Endodermal cell (in vitro differentiated cells): ENCODE measurements at regions not wholly inside any gene's neighbourhood (a gene's known extent, or its start where the extent isn't known, plus 50 kb on each side); places are given as distances from the start of the nearest gene placed in this dataset.

Source experiments
- DNase-seq: peaks from one replicate; pipeline ENCODE4 v3.0.0-alpha.2; 2017
- H3K27ac ChIP-seq: 2 replicates; pipeline ENCODE4 v1.5.1; 2013; ENCODE audit warnings: mild to moderate bottlenecking, low read depth, low read length, moderate library complexity
- H3K27me3 ChIP-seq: 2 replicates; pipeline ENCODE4 v1.6.1; 2013; ENCODE audit warnings: mild to moderate bottlenecking, low read length, moderate library complexity; ENCODE audit not compliant: insufficient read depth, control insufficient read depth, poor library complexity, severe bottlenecking
- H3K36me3 ChIP-seq: 2 replicates; pipeline ENCODE4 v1.7.0; 2013; ENCODE audit warnings: mild to moderate bottlenecking, low read length, moderate library complexity; ENCODE audit not compliant: control insufficient read depth, insufficient read depth
- H3K4me1 ChIP-seq: one replicate; pipeline ENCODE4 v1.7.0; 2013; ENCODE audit warnings: low read length; ENCODE audit not compliant: control insufficient read depth, insufficient read depth
- H3K4me3 ChIP-seq: 2 replicates; pipeline ENCODE4 v1.5.1; 2013; ENCODE audit warnings: mild to moderate bottlenecking, low read length, moderate library complexity
- H3K9ac ChIP-seq: 2 replicates; pipeline ENCODE4 v1.6.1; 2013; ENCODE audit warnings: mild to moderate bottlenecking, low read length, moderate library complexity; ENCODE audit not compliant: poor library complexity, severe bottlenecking; ENCODE audit errors: extremely low read depth
- H3K9me3 ChIP-seq: 2 replicates; pipeline ENCODE4 v1.6.1; 2013; ENCODE audit warnings: mild to moderate bottlenecking, low read length, moderate library complexity; ENCODE audit not compliant: control insufficient read depth
- H3K27ac Mint-ChIP-seq: 2 replicates; pipeline ENCODE4 v1.8.0; 2020; ENCODE audit warnings: mixed read lengths
- H3K27me3 Mint-ChIP-seq: 2 replicates; pipeline ENCODE4 v1.8.0; 2021; ENCODE audit warnings: mild to moderate bottlenecking, mixed read lengths; ENCODE audit not compliant: insufficient read depth
- H3K36me3 Mint-ChIP-seq: 2 replicates; pipeline ENCODE4 v1.8.0; 2020; ENCODE audit warnings: low read depth, mixed read lengths
- H3K4me1 Mint-ChIP-seq: 2 replicates; pipeline ENCODE4 v1.8.0; 2020; ENCODE audit warnings: mixed read lengths
- H3K4me3 Mint-ChIP-seq: 2 replicates; pipeline ENCODE4 v1.8.0; 2020; ENCODE audit warnings: mild to moderate bottlenecking, moderate library complexity, mixed read lengths
- H3K9me3 Mint-ChIP-seq: 2 replicates; pipeline ENCODE4 v1.8.0; 2020; ENCODE audit warnings: mild to moderate bottlenecking, mixed read lengths
- WGBS, 2 experiments: methylation state at CpG; one replicate each; pipeline versions ENCODE4 v1.1.5 to v1.1.7; 2013; ENCODE audit warnings: missing lambda C conversion rate in 2 of 2, mixed read lengths in 1 of 2; ENCODE audit not compliant: insufficient coverage in 1 of 2, insufficient read length in 1 of 2; 5-methylcytosine and 5-hydroxymethylcytosine counted together
- TF ChIP-seq, protein P1 (sequence below): fragments of 200-600 bp; sonication (generic); conservative IDR thresholded peaks from 2 replicates; pipeline ENCODE4 v1.5.0; 2021; ENCODE audit warnings: antibody characterized with exemption, mild to moderate bottlenecking

DNA sequence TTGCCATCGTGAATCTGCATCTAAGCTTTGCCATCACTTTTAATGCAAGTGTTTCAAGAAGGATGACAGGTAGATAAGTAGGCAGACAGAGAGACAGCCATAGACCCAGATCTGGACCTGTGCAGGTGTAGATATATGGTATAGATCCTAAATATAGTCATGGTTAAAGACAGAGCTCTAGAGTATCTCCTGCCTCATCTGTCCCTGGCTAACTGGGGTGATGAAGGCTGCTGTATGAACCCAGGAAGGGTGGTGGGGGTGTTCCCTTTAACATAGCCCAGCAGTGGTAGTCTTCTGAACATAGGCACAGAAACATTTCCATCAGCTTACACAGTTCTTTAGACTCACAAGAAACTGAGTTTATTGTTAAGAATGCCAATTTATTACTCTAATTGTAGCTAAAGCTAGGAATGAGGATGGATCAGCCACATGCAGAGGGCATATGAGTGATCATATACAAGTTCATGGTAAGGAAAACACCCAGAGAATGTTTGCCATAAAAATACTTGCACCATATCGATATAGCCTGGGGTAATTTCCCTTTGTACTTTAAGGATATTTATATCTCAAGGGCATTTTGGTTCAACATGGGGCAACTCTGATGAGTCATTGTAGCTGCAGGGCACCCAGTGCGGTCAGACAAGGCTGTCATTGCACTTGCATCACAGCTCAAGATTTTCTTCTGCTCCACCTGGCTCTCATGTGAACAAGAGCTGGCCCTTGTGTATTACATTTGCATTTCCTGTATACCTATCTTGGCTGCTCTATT lies 587.2 kb downstream of the EPM2A start:
- no peak overlapping the region for H3K4me3 ChIP-seq
- no peaks in the 10 kb centered on the region for H3K36me3 Mint-ChIP-seq
- H3K4me3 Mint-ChIP-seq, result no peak overlapping the region
- H3K4me1 Mint-ChIP-seq, result peaks cover 6% of the 10 kb centered on the region
- no peak overlapping the region for H3K9ac ChIP-seq
- H3K27ac Mint-ChIP-seq, result no peak overlapping the region
- no peaks in the 10 kb centered on the region for H3K4me1 ChIP-seq
- H3K27me3 ChIP-seq, result no peaks in the 10 kb centered on the region
- no peak for DNase-seq
- H3K27ac ChIP-seq, result no peak overlapping the region
- 87 to 93% methylated on average over 3 of the region's 3 CpGs for WGBS, 2 experiments
- TF ChIP-seq, protein P1, sequence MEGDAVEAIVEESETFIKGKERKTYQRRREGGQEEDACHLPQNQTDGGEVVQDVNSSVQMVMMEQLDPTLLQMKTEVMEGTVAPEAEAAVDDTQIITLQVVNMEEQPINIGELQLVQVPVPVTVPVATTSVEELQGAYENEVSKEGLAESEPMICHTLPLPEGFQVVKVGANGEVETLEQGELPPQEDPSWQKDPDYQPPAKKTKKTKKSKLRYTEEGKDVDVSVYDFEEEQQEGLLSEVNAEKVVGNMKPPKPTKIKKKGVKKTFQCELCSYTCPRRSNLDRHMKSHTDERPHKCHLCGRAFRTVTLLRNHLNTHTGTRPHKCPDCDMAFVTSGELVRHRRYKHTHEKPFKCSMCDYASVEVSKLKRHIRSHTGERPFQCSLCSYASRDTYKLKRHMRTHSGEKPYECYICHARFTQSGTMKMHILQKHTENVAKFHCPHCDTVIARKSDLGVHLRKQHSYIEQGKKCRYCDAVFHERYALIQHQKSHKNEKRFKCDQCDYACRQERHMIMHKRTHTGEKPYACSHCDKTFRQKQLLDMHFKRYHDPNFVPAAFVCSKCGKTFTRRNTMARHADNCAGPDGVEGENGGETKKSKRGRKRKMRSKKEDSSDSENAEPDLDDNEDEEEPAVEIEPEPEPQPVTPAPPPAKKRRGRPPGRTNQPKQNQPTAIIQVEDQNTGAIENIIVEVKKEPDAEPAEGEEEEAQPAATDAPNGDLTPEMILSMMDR, result no peak
- H3K36me3 ChIP-seq, result no peaks in the 10 kb centered on the region
- H3K27me3 Mint-ChIP-seq, result no peaks in the 10 kb centered on the region
- H3K9me3 Mint-ChIP-seq, result no peaks in the 10 kb centered on the region
- no peaks in the 10 kb centered on the region for H3K9me3 ChIP-seq

DNA sequence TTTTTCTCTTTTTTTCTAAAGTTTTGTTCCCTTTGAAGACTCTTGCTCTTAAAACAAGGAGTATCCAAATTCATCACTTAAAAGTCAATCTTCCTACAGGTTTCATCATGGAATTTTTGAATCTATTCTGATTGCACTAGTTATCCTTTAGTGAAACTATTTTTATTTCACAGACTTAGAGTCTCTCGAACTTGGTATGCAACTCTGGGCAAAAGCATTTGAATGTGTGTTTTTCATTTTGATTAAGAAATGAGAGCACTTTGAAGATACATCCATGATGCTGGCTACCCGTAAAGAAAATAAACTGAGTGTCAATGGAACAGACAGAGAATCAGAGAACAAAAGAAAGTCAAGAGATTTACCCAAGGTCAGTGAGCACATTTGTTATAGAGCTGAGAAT lies 586.5 kb downstream of the EPM2A start:
- no peak for DNase-seq
- Histone ChIP-seq H3K4me3 (no peak overlapping the region), H3K27ac (no peak overlapping the region), H3K9ac (no peak overlapping the region), H3K4me1 (no peaks in the 10 kb centered on the region), H3K27me3 (no peaks in the 10 kb centered on the region), H3K36me3 (no peaks in the 10 kb centered on the region), H3K9me3 (no peaks in the 10 kb centered on the region)
- H3K9me3 Mint-ChIP-seq, result no peaks in the 10 kb centered on the region
- H3K27me3 Mint-ChIP-seq, result no peaks in the 10 kb centered on the region
- TF ChIP-seq, protein P1, result no peak
- WGBS, 2 experiments, result 92 to 94% methylated on average over 2 of the region's 2 CpGs
- H3K4me1 Mint-ChIP-seq, result peaks cover 6% of the 10 kb centered on the region
- H3K36me3 Mint-ChIP-seq, result no peaks in the 10 kb centered on the region
- H3K27ac Mint-ChIP-seq, result no peak overlapping the region
- no peak overlapping the region for H3K4me3 Mint-ChIP-seq

DNA sequence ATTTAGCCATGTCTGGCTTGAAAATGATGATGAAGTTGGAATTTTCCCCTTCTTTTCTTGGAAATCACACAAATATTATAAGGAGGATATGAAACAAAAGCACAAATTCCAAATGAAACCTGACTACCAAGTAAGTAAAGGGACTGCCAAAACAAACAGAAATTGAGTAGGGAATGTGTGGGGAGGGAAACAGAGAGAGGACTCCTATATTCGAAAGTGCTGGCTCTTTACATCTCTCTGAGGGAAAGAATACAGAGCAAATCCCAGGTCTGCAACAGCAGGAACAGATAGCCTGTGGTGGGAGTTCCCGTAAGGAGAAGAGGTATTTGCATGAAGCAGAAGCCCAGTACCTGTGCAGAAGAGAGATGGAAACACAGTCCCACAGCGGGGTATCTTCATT lies 583.7 kb downstream of the EPM2A start:
- no peaks in the 10 kb centered on the region for H3K36me3 Mint-ChIP-seq
- H3K4me3 Mint-ChIP-seq, result no peak overlapping the region
- no peak overlapping the region for H3K27ac Mint-ChIP-seq
- no peak overlapping the region for H3K9ac ChIP-seq
- WGBS, 2 experiments, result 83% methylated on average over 3 of the region's 3 CpGs
- no peaks in the 10 kb centered on the region for H3K27me3 ChIP-seq
- H3K27ac ChIP-seq, result no peak overlapping the region
- no peaks in the 10 kb centered on the region for H3K9me3 ChIP-seq
- no peak for DNase-seq
- H3K36me3 ChIP-seq, result no peaks in the 10 kb centered on the region
- no peak overlapping the region for H3K4me3 ChIP-seq
- TF ChIP-seq, protein P1, result no peak
- no peaks in the 10 kb centered on the region for H3K4me1 ChIP-seq
- H3K9me3 Mint-ChIP-seq, result no peaks in the 10 kb centered on the region
- H3K4me1 Mint-ChIP-seq, result peaks cover 6% of the 10 kb centered on the region
- no peaks in the 10 kb centered on the region for H3K27me3 Mint-ChIP-seq
